Natural killer cell (primary cell): ENCODE measurements at regions not wholly inside any gene's neighbourhood (a gene's known extent, or its start where the extent isn't known, plus 50 kb on each side); places are given as distances from the start of the nearest gene placed in this dataset.

Experiments
- ATAC-seq, 3 donors: fragments of 150-1000 bp in 2 of 3; fragments of 200-7000 bp in 1 of 3; cut with Tn5 transposase; 1 replicate in 1 of 3; 2 replicates in 2 of 3; pipeline ENCODE4 v1.10.0; 2021; ENCODE audit warnings: mild to moderate bottlenecking in 2 of 3, moderate library complexity in 2 of 3
- DNase-seq, 2 donors: peaks; one replicate each; pipeline versions ENCODE4 v3.0.0 to v3.0.0-alpha.2; 2013 to 2021; ENCODE audit warnings: mixed read lengths in 1 of 2
- H3K27ac ChIP-seq: one replicate; pipeline ENCODE4 v1.5.1; 2013; ENCODE audit warnings: mild to moderate bottlenecking, low read length
- H3K27me3 ChIP-seq: one replicate; pipeline ENCODE4 v1.6.1; 2013; ENCODE audit warnings: low read length; ENCODE audit not compliant: control insufficient read depth, insufficient read depth
- H3K36me3 ChIP-seq: one replicate; pipeline ENCODE4 v1.6.1; 2013; ENCODE audit warnings: low read length; ENCODE audit not compliant: control insufficient read depth, insufficient read depth
- H3K4me1 ChIP-seq: one replicate; pipeline ENCODE4 v1.6.1; 2013; ENCODE audit warnings: low read length; ENCODE audit not compliant: control insufficient read depth, insufficient read depth
- H3K4me3 ChIP-seq: one replicate; pipeline ENCODE4 v1.5.1; 2013; ENCODE audit warnings: low read length
- H3K9me3 ChIP-seq: one replicate; pipeline ENCODE4 v1.6.1; 2013; ENCODE audit warnings: low read length; ENCODE audit not compliant: control insufficient read depth, insufficient read depth
- H3K27ac Mint-ChIP-seq, 2 donors: one replicate each; pipeline ENCODE4 v1.8.0; 2022; ENCODE audit warnings: mild to moderate bottlenecking in 2 of 2, mixed read lengths in 2 of 2, moderate library complexity in 1 of 2
- H3K27me3 Mint-ChIP-seq, 2 donors: one replicate each; pipeline ENCODE4 v1.8.0; 2022; ENCODE audit warnings: low read depth in 2 of 2, mixed read lengths in 2 of 2
- H3K36me3 Mint-ChIP-seq: one replicate; pipeline ENCODE4 v1.8.0; 2022; ENCODE audit warnings: mixed read lengths
- H3K4me1 Mint-ChIP-seq, 2 donors: one replicate each; pipeline ENCODE4 v1.8.0; 2022; ENCODE audit warnings: mixed read lengths in 2 of 2
- H3K4me3 Mint-ChIP-seq: one replicate; pipeline ENCODE4 v1.8.0; 2022; ENCODE audit warnings: mild to moderate bottlenecking, moderate library complexity, mixed read lengths
- H3K9me3 Mint-ChIP-seq, 2 donors: one replicate each; pipeline ENCODE4 v1.8.0; 2022; ENCODE audit warnings: mixed read lengths in 2 of 2
- CTCF ChIP-seq: fragments of 200-600 bp; IDR thresholded peaks from one replicate; pipeline ENCODE4 v1.8.0; 2022; ENCODE audit warnings: antibody characterized with exemption
- WGBS: methylation state at CpG from one replicate; pipeline ENCODE4 v1.1.7; 2013; ENCODE audit warnings: missing lambda C conversion rate; ENCODE audit not compliant: insufficient coverage; 5-methylcytosine and 5-hydroxymethylcytosine counted together
- intact Hi-C: fragments of 100-400 bp; cut with micrococcal nuclease; formaldehyde crosslinking; loops from one replicate; pipeline ENCODE4 v1.14.2; 2022

- Mint-ChIP-seq H3K36me3 (no peaks in the 10 kb centered on the region), H3K27ac (no peak overlapping the region), H3K4me3 (no peak overlapping the region), H3K27me3 (no peaks in the 10 kb centered on the region), H3K4me1 (no peaks in the 10 kb centered on the region), H3K9me3 (no peaks in the 10 kb centered on the region)
- intact Hi-C loops = no loop called here
- TF ChIP-seq CTCF = no peak
- H3K27ac ChIP-seq = no peak overlapping the region
- no peaks in the 10 kb centered on the region for H3K9me3 ChIP-seq
- H3K4me3 ChIP-seq = no peak overlapping the region
- ATAC-seq (no peak), DNase-seq (no peak)
- H3K4me1 ChIP-seq = no peaks in the 10 kb centered on the region
- 80% methylated on average over 16 of the region's 17 CpGs for WGBS
- no peaks in the 10 kb centered on the region for H3K27me3 ChIP-seq
- no peaks in the 10 kb centered on the region for H3K36me3 ChIP-seq
Observed at GRCh38 chr20:22511943-22512910, 72.1 kb downstream of the FOXA2 start.

GRCh38 chr20:22509843-22510147 is 74.6 kb downstream of the FOXA2 start:
- no peak for TF ChIP-seq CTCF
- Histone ChIP-seq H3K27ac (no peak overlapping the region), H3K4me3 (no peak overlapping the region), H3K9me3 (no peaks in the 10 kb centered on the region), H3K36me3 (no peaks in the 10 kb centered on the region), H3K27me3 (no peaks in the 10 kb centered on the region), H3K4me1 (no peaks in the 10 kb centered on the region)
- 95% methylated on average over 2 of the region's 3 CpGs for WGBS
- Mint-ChIP-seq H3K27me3 (no peaks in the 10 kb centered on the region), H3K27ac (no peak overlapping the region), H3K4me3 (no peak overlapping the region), H3K9me3 (no peaks in the 10 kb centered on the region), H3K4me1 (no peaks in the 10 kb centered on the region), H3K36me3 (no peaks in the 10 kb centered on the region)
- no peak for ATAC-seq
- DNase-seq = no peak
- intact Hi-C loops = no loop called here

- ATAC-seq (no peak), DNase-seq (no peak)
- Mint-ChIP-seq H3K4me3 (no peak overlapping the region), H3K27me3 (no peaks in the 10 kb centered on the region), H3K36me3 (no peaks in the 10 kb centered on the region), H3K27ac (no peak overlapping the region), H3K4me1 (no peaks in the 10 kb centered on the region), H3K9me3 (no peaks in the 10 kb centered on the region)
- TF ChIP-seq CTCF = no peak
- Histone ChIP-seq H3K27me3 (no peaks in the 10 kb centered on the region), H3K36me3 (no peaks in the 10 kb centered on the region), H3K4me1 (no peaks in the 10 kb centered on the region), H3K4me3 (no peak overlapping the region), H3K9me3 (no peaks in the 10 kb centered on the region), H3K27ac (no peak overlapping the region)
- intact Hi-C loops = no loop called here
- 88% methylated on average over 5 of the region's 7 CpGs for WGBS
Observed at GRCh38 chr20:22509090-22509842, 75.1 kb downstream of the FOXA2 start.
